Uterus (tissue), 3 donors: ENCODE measurements at regions not wholly inside any gene's neighbourhood (a gene's known extent, or its start where the extent isn't known, plus 50 kb on each side); places are given as distances from the start of the nearest gene placed in this dataset.

Experiments
- DNase-seq, 2 donors: peaks; one replicate each; pipeline ENCODE4 v3.0.0-alpha.2; 2019 to 2020
- H3K27ac ChIP-seq, 2 donors: fragments of 200-600 bp; sonication (generic); 1 replicate in 1 of 2; 2 replicates in 1 of 2; pipeline ENCODE4 v1.5.1; 2016 to 2018
- H3K27me3 ChIP-seq, 2 donors: fragments of 200-600 bp; sonication (generic); one replicate each; pipeline ENCODE4 v1.5.1; 2018 to 2019; ENCODE audit warnings: control low read depth in 1 of 2
- H3K36me3 ChIP-seq, 2 donors: fragments of 200-600 bp; sonication (generic); one replicate each; pipeline ENCODE4 v1.5.1; 2019; ENCODE audit warnings: control low read depth in 1 of 2
- H3K4me1 ChIP-seq, 2 donors: fragments of 200-600 bp; sonication (generic); one replicate each; pipeline ENCODE4 v1.5.1; 2018 to 2019; ENCODE audit warnings: control low read depth in 1 of 2
- H3K4me3 ChIP-seq, 2 donors: fragments of 200-600 bp; sonication (generic); 1 replicate in 1 of 2; 2 replicates in 1 of 2; pipeline ENCODE4 v1.5.1; 2018 to 2019; ENCODE audit warnings: mild to moderate bottlenecking in 1 of 2
- H3K9me3 ChIP-seq, 2 donors: fragments of 200-600 bp; sonication (generic); one replicate each; pipeline ENCODE4 v1.5.1; 2019; ENCODE audit warnings: control low read depth in 1 of 2
- POLR2A ChIP-seq, 2 donors: fragments of 450-650 bp; IDR thresholded peaks; one replicate each; pipeline ENCODE4 v1.6.1; 2016; ENCODE audit warnings: antibody characterized with exemption in 2 of 2, mild to moderate bottlenecking in 1 of 2, moderate library complexity in 1 of 2
- intact Hi-C: fragments of 100-400 bp; cut with DNase I; formaldehyde crosslinking; loops from one replicate; pipeline ENCODE4 v1.15.1; 2023; ENCODE audit warnings: low total_unique reads
- TF ChIP-seq, protein P1 (sequence below), 4 experiments: fragments of 200-600 bp in 2 of 4; fragments of 450-650 bp in 2 of 4; sonication (generic) in 2 of 4; IDR thresholded peaks; one replicate each; pipeline ENCODE4 v1.5.1; 2016 to 2019; ENCODE audit warnings: antibody characterized with exemption in 4 of 4, mild to moderate bottlenecking in 2 of 4, moderate library complexity in 1 of 4
- donor health status: DM: yes; HTN: yes; CAD: no.

DNA sequence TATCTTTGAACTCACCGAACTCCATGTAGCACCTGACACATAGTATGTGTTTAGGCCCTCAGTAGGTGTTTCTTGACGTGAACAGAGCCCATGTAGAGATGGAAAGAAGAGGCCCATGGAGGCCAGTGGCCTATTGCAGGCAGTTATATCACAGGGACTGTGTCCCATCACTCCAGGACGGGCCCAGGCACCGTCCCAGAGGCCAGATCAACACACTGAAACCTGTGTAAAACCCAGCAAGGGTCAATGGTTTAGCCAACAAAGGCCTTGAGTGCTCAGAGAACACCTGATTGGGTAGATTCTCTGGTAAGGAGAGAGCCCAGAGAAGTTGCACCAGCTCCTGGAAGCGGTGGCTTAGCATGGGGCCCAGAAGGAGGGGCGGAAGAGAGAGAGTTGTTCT is 82.8 kb downstream of the INHBB start:
- no peak for DNase-seq
- TF ChIP-seq, protein P1, sequence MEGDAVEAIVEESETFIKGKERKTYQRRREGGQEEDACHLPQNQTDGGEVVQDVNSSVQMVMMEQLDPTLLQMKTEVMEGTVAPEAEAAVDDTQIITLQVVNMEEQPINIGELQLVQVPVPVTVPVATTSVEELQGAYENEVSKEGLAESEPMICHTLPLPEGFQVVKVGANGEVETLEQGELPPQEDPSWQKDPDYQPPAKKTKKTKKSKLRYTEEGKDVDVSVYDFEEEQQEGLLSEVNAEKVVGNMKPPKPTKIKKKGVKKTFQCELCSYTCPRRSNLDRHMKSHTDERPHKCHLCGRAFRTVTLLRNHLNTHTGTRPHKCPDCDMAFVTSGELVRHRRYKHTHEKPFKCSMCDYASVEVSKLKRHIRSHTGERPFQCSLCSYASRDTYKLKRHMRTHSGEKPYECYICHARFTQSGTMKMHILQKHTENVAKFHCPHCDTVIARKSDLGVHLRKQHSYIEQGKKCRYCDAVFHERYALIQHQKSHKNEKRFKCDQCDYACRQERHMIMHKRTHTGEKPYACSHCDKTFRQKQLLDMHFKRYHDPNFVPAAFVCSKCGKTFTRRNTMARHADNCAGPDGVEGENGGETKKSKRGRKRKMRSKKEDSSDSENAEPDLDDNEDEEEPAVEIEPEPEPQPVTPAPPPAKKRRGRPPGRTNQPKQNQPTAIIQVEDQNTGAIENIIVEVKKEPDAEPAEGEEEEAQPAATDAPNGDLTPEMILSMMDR (IDR thresholded peaks at IDR 0.05), result no peak
- TF ChIP-seq POLR2A (IDR thresholded peaks at IDR 0.05), result no peak
- H3K27me3 ChIP-seq, result no peaks in the 10 kb centered on the region
- no peaks in the 10 kb centered on the region for H3K36me3 ChIP-seq
- no peaks in the 10 kb centered on the region for H3K4me1 ChIP-seq
- no peaks in the 10 kb centered on the region for H3K9me3 ChIP-seq
- H3K27ac ChIP-seq, result no peak overlapping the region
- H3K4me3 ChIP-seq, result no peak overlapping the region
- intact Hi-C loops, result no loop called here

DNA sequence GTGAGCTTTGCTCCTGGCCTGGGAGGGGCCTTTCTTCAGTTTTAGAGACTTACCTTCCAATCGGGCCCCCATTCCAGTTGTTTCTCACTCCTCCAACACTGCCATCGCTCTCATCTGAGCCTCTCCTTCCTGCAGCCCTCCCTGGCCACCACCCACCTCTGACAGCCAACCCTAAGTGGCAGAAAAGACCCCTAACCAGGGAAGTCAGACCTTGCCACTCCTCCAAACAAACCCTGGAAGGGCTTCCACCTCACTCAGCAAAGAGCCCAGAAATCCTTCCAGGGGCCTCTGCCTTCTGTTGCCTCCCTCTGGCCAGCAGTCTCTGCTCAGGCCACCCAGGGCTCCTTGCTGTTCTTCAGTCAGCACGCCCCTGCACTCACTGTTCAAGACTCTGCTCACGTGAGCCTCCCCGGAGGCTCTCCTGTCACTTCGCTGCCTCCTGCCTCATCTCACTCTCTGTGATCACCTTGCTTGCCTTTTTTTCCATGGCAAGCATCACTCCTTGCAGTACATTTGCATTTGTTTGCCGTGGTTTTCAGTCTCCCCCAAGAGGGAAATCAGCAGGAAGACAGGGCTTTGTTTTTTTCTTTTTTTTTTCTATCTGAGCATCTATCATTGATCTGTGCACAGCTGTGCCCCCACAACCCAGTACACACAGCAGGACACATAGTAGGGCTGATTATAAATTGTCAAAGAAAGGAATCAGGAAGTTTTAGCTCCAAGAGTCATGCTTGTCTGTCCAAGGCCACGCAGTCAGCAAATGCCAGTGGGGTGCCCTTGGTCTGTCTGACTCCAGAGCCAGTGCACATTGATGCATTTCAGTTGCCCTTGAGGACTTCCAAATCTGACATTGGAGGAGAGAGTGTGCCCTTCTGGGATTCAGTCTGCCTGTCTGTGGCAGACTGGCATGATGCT is 83.9 kb downstream of the INHBB start:
- Histone ChIP-seq H3K27ac (no peak overlapping the region), H3K4me1 (no peaks in the 10 kb centered on the region), H3K4me3 (no peak overlapping the region), H3K27me3 (no peaks in the 10 kb centered on the region), H3K9me3 (no peaks in the 10 kb centered on the region), H3K36me3 (no peaks in the 10 kb centered on the region)
- peak in 1 of 2 donors; percentile 4 for DNase-seq
- intact Hi-C loops, result no loop called here
- TF ChIP-seq, protein P1 (IDR thresholded peaks at IDR 0.05), result no peak
- TF ChIP-seq POLR2A (IDR thresholded peaks at IDR 0.05), result no peak

DNA sequence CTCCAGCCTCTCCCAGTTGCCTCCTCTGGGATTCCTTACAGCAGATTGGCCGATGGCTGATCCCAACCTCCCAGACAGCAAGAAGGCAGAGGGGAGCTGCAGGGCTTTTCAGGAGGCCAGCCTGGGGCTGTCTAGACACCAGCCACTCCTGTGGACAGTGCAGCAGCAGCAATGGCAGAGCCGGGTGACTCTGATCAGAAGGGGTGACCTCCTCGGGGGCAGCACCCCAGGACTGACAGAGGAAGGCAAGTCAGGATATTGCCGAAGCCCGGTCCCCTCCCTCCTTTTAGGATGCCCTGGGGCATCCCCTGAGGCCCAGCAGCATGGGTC is 84.5 kb downstream of the INHBB start:
- H3K4me1 ChIP-seq, result no peaks in the 10 kb centered on the region

DNA sequence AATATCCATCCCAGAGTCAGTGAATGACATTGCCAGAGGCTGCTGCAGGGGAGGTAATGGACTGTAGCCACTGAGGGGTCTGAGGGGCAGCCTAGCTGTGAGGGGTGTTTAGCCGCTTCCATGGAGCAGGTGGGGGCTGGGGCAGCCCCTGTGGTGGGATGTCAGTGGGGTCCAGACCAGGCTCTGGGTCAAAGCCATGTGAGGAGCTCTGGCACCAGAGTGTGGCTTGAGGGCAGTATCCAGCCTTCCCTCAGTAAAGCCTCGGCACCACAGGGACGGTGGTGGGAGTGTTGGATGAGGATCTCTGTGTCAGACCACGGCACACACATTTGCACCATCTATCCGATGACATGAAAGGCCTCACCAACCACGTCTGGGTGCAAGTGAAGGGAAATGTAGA is 85.0 kb downstream of the INHBB start:
- intact Hi-C loops, result no loop called here
- TF ChIP-seq, protein P1 (IDR thresholded peaks at IDR 0.05), result no peak
- no peak for TF ChIP-seq POLR2A (IDR thresholded peaks at IDR 0.05)
- Histone ChIP-seq H3K27ac (no peak overlapping the region), H3K36me3 (no peaks in the 10 kb centered on the region), H3K4me1 (no peaks in the 10 kb centered on the region), H3K4me3 (no peak overlapping the region), H3K27me3 (no peaks in the 10 kb centered on the region), H3K9me3 (no peaks in the 10 kb centered on the region)
- DNase-seq, result no peak

More for the DNA sequence above, 84.5 kb downstream of the INHBB start:
- no peak overlapping the region for H3K27ac ChIP-seq
- intact Hi-C loops, result no loop called here
- H3K9me3 ChIP-seq, result no peaks in the 10 kb centered on the region
- no peaks in the 10 kb centered on the region for H3K36me3 ChIP-seq
- H3K4me3 ChIP-seq, result no peak overlapping the region
- no peak for TF ChIP-seq POLR2A (IDR thresholded peaks at IDR 0.05)
- TF ChIP-seq, protein P1 (IDR thresholded peaks at IDR 0.05), result no peak
- DNase-seq, result no peak
- H3K27me3 ChIP-seq, result no peaks in the 10 kb centered on the region

DNA sequence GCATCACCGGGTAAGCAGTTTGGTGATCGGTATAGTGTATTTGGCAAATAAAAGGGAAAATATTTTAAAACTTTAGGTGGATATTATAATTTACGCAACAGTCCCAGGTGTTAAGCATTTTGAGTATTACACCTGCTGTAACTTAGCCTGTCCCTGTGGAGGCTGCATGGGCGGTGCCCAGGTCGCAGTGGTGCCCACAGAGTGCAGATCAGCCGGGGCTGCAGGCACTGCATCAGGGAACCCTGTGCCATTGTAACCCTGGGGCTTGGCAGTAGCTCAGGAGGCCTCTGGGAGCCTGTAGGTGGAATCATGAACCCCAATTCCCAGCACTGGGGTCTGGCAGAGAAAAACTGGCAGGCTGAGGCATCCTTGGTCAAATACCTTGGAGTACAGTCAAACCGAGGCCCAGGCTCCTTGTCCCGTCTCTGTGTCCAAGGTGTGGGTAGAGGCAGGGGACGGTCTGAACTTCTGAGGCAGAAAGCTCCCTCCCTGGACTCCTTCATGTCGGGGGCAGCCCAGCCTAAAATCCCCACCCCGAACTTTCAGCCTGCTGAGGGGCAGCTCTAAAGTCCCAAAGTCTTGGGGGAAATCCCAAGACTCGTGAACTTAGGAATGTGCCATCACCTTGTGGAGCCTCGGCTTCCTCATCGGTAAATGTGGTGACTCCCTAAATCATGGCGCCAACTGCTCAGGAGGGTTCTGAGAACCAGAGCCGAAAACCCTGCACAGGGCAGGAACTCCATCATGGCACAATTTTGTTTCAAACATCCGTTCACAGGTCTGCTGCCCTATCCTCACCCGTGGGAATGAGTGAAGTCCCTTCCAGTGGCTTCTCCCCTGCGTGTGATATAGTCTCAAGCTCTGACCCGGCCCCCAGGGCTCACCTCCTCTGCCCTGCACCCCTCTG is 85.7 kb downstream of the INHBB start:
- intact Hi-C loops, result no loop called here
- TF ChIP-seq POLR2A (IDR thresholded peaks at IDR 0.05), result no peak
- TF ChIP-seq, protein P1 (IDR thresholded peaks at IDR 0.05), result no peak
- DNase-seq, result no peak

More for the DNA sequence above, 85.7 kb downstream of the INHBB start:
- Histone ChIP-seq H3K27me3 (no peaks in the 10 kb centered on the region), H3K4me3 (no peak overlapping the region), H3K27ac (no peak overlapping the region), H3K36me3 (no peaks in the 10 kb centered on the region), H3K9me3 (no peaks in the 10 kb centered on the region), H3K4me1 (no peaks in the 10 kb centered on the region)
